B cell (primary cell): ENCODE measurements at regions not wholly inside any gene's neighbourhood (a gene's known extent, or its start where the extent isn't known, plus 50 kb on each side); places are given as distances from the start of the nearest gene placed in this dataset.
"Not testable (repeated sequence)": the region's sequence is repeated elsewhere in the genome, so short reads cannot be mapped to it uniquely, and the experiment has no call there.

ENCODE experiments used
- ATAC-seq: fragments of 200-7000 bp; cut with Tn5 transposase; one replicate; pipeline ENCODE4 v1.10.0; 2021; ENCODE audit warnings: low read depth, mild to moderate bottlenecking, moderate number of reproducible peaks, moderate library complexity
- CTCF ChIA-PET: fragments of 350-600 bp; sonication (Branson Sonifier 250); formaldehyde crosslinking; loops from one replicate; lab custom pipeline; 2021; ENCODE audit warnings: antibody characterized with exemption, inconsistent platforms; lab: Charles Lee
- POLR2A ChIA-PET: fragments of 350-600 bp; sonication (Branson Sonifier 250); formaldehyde crosslinking; loops from one replicate; lab custom pipeline; 2021; ENCODE audit warnings: antibody characterized with exemption; lab: Charles Lee
- DNase-seq: peaks from one replicate; pipeline ENCODE4 v3.0.0; 2013
- H2AFZ ChIP-seq: 2 replicates; pipeline ENCODE4 v1.6.1; 2012; ENCODE audit warnings: mild to moderate bottlenecking, low read depth, low read length; ENCODE audit not compliant: insufficient read depth, poor library complexity, severe bottlenecking
- H3K27ac ChIP-seq, 2 donors: 1 replicate in 1 of 2; 2 replicates in 1 of 2; pipeline ENCODE4 v1.5.1; 2012 to 2013; ENCODE audit warnings: low read length in 2 of 2, mild to moderate bottlenecking in 2 of 2, moderate library complexity in 1 of 2
- H3K27me3 ChIP-seq, 4 experiments: fragments of 200-600 bp in 1 of 4; sonication (generic) in 1 of 4; replicated peaks in 1 of 4; 1 replicate in 2 of 4; 2 replicates in 2 of 4; pipeline versions ENCODE4 v1.6.1 to v1.7.0; 2013 to 2016; ENCODE audit warnings: low read length in 3 of 4, mild to moderate bottlenecking in 2 of 4, mixed read lengths in 1 of 4, moderate library complexity in 1 of 4; ENCODE audit not compliant: insufficient read depth in 4 of 4, control insufficient read depth in 3 of 4; ENCODE audit errors: control extremely low read depth in 1 of 4
- H3K36me3 ChIP-seq, 2 experiments: replicated peaks in 1 of 2; 1 replicate in 1 of 2; 2 replicates in 1 of 2; pipeline versions ENCODE4 v1.6.1 to v1.7.1; 2013; ENCODE audit warnings: low read length in 1 of 2; ENCODE audit not compliant: insufficient read depth in 2 of 2, control insufficient read depth in 1 of 2; ENCODE audit errors: control extremely low read depth in 1 of 2, extremely low read depth in 1 of 2
- H3K4me1 ChIP-seq, 2 donors: fragments of 200-600 bp in 1 of 2; sonication (generic) in 1 of 2; 1 replicate in 1 of 2; 2 replicates in 1 of 2; pipeline versions ENCODE4 v1.5.1 to v1.6.1; 2013 to 2017; ENCODE audit warnings: low read length in 2 of 2; ENCODE audit not compliant: control insufficient read depth in 2 of 2, insufficient read depth in 2 of 2
- H3K4me2 ChIP-seq: replicated peaks from 2 replicates; pipeline ENCODE3; 2012; ENCODE audit warnings: mild to moderate bottlenecking, low read depth, low read length; ENCODE audit not compliant: poor library complexity, severe bottlenecking
- H3K4me3 ChIP-seq, 5 experiments: fragments of 200-600 bp in 1 of 5; sonication (generic) in 1 of 5; 1 replicate in 3 of 5; 2 replicates in 2 of 5; pipeline versions ENCODE4 v1.5.1 to v1.7.0; 2011 to 2016; ENCODE audit warnings: low read length in 4 of 5, mild to moderate bottlenecking in 4 of 5, low read depth in 2 of 5, control low read depth in 1 of 5, moderate library complexity in 1 of 5; ENCODE audit not compliant: insufficient read depth in 1 of 5; ENCODE audit errors: control extremely low read depth in 1 of 5, extremely low read depth in 1 of 5
- H3K79me2 ChIP-seq: fragments of 200-600 bp; sonication (generic); one replicate; pipeline ENCODE4 v1.6.0; 2016; ENCODE audit warnings: low read length; ENCODE audit not compliant: control insufficient read depth, insufficient read depth
- H3K9ac ChIP-seq: fragments of 200-600 bp; sonication (generic); 2 replicates; pipeline ENCODE4 v1.6.1; 2017; ENCODE audit warnings: mild to moderate bottlenecking, low read length, moderate library complexity
- H3K9me3 ChIP-seq, 3 donors: one replicate each; pipeline versions ENCODE4 v1.6.1 to v1.7.1; 2013; ENCODE audit warnings: low read length in 2 of 3; ENCODE audit not compliant: control insufficient read depth in 2 of 3, insufficient read depth in 1 of 3; ENCODE audit errors: control extremely low read depth in 1 of 3
- H4K20me1 ChIP-seq: 2 replicates; pipeline ENCODE4 v1.6.0; 2012; ENCODE audit warnings: mild to moderate bottlenecking, low read length; ENCODE audit not compliant: insufficient read depth, control insufficient read depth, poor library complexity, severe bottlenecking
- H3K27ac Mint-ChIP-seq: one replicate; pipeline ENCODE4 v1.8.0; 2021; ENCODE audit warnings: mixed read lengths
- H3K27me3 Mint-ChIP-seq: one replicate; pipeline ENCODE4 v1.8.0; 2021; ENCODE audit warnings: mixed read lengths
- H3K4me1 Mint-ChIP-seq: one replicate; pipeline ENCODE4 v1.8.0; 2021; ENCODE audit warnings: mixed read lengths
- H3K4me3 Mint-ChIP-seq: one replicate; pipeline ENCODE4 v1.8.0; 2021; ENCODE audit warnings: mixed read lengths
- H3K9me3 Mint-ChIP-seq: one replicate; pipeline ENCODE4 v1.8.0; 2022; ENCODE audit warnings: mixed read lengths; ENCODE audit not compliant: insufficient read depth
- WGBS: methylation state at CpG from one replicate; pipeline ENCODE4 v1.1.5; 2013; ENCODE audit warnings: missing lambda C conversion rate; ENCODE audit not compliant: insufficient coverage; 5-methylcytosine and 5-hydroxymethylcytosine counted together
- intact Hi-C: fragments of 100-400 bp; cut with micrococcal nuclease; formaldehyde crosslinking; loops from one replicate; pipeline ENCODE4 v1.10.0; 2022

- H3K4me3 Mint-ChIP-seq, H3K9ac ChIP-seq, H3K4me1 ChIP-seq, POLR2A ChIA-PET, DNase-seq, CTCF ChIA-PET, H3K4me3 ChIP-seq, H3K4me2 ChIP-seq, H3K27me3 Mint-ChIP-seq, H3K27ac Mint-ChIP-seq, H4K20me1 ChIP-seq, ATAC-seq, intact Hi-C loops, H3K27ac ChIP-seq, H3K9me3 ChIP-seq, H3K79me2 ChIP-seq, H3K27me3 ChIP-seq, H3K4me1 Mint-ChIP-seq, H2AFZ ChIP-seq, H3K9me3 Mint-ChIP-seq, H3K36me3 ChIP-seq: not testable (repeated sequence)
- no CpG with 5 or more reads among the region's 6 CpGs for WGBS
These were observed 93.8 kb upstream of the DPP6 start for GRCh38 chr7:153958381-153958780.

- H3K9me3 Mint-ChIP-seq, intact Hi-C loops, H3K9me3 ChIP-seq, H3K9ac ChIP-seq, ATAC-seq, H3K27me3 ChIP-seq, H4K20me1 ChIP-seq, DNase-seq, H3K36me3 ChIP-seq, H3K27ac ChIP-seq, H3K4me3 Mint-ChIP-seq, H3K79me2 ChIP-seq, H3K4me3 ChIP-seq, H2AFZ ChIP-seq, H3K27me3 Mint-ChIP-seq, H3K4me1 Mint-ChIP-seq, H3K4me2 ChIP-seq, CTCF ChIA-PET, H3K4me1 ChIP-seq, POLR2A ChIA-PET, H3K27ac Mint-ChIP-seq: not testable (repeated sequence)
- no CpG with 5 or more reads among the region's 6 CpGs for WGBS
These were observed 93.4 kb upstream of the DPP6 start for GRCh38 chr7:153958789-153959188.

- H3K27me3 Mint-ChIP-seq, H3K4me1 Mint-ChIP-seq, H2AFZ ChIP-seq, H3K9me3 Mint-ChIP-seq, H3K9ac ChIP-seq, H3K27ac Mint-ChIP-seq, POLR2A ChIA-PET, H3K79me2 ChIP-seq, H4K20me1 ChIP-seq, ATAC-seq, CTCF ChIA-PET, H3K9me3 ChIP-seq, H3K27me3 ChIP-seq, H3K36me3 ChIP-seq, DNase-seq, H3K4me3 ChIP-seq, H3K4me2 ChIP-seq, intact Hi-C loops, H3K4me3 Mint-ChIP-seq, H3K27ac ChIP-seq, H3K4me1 ChIP-seq: not testable (repeated sequence)
- 100% methylated on average over 3 of the region's 6 CpGs for WGBS
These were observed 87.6 kb upstream of the DPP6 start for GRCh38 chr7:153964481-153965112.

DNA sequence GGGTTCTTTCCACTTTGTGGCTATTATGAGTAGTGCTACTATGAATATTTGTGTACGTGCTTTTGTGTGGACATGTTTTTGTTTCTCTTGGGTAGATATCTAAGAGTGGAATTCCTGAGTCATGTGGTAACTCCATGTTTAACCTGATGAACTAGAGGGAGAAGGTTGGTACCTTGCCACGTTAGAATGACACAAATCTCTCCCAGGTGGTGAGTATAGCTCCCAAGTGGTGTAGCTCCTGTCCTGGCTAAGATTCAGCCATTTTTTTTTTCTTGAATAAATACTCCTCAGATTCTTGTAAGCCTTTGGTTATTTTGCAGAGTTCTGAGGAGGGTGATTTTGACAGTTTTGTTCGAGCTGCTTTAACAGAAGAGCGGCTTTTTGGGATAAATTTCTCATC lies 83.2 kb upstream of the DPP6 start:
- H4K20me1 ChIP-seq, H2AFZ ChIP-seq, H3K27me3 Mint-ChIP-seq, POLR2A ChIA-PET, H3K27ac Mint-ChIP-seq, H3K4me3 Mint-ChIP-seq, H3K9ac ChIP-seq, H3K27ac ChIP-seq, H3K4me3 ChIP-seq, H3K9me3 ChIP-seq, H3K4me2 ChIP-seq, H3K4me1 Mint-ChIP-seq, ATAC-seq, CTCF ChIA-PET, H3K79me2 ChIP-seq, H3K36me3 ChIP-seq, H3K27me3 ChIP-seq, DNase-seq, H3K9me3 Mint-ChIP-seq, intact Hi-C loops, H3K4me1 ChIP-seq: not testable (repeated sequence)
- no CpG with 5 or more reads among the region's 4 CpGs for WGBS
